ENCODE measurements at regions not wholly inside any gene's neighbourhood (a gene's known extent, or its start where the extent isn't known, plus 50 kb on each side); places are given as distances from the start of the nearest gene placed in this dataset.
A peak's percentile ranks its signal among the peaks of the same experiment; 100 is the strongest.

- TF ChIP-seq KDM1A (IDR thresholded peaks at IDR 0.05; ENCODE audit: borderline replicate concordance) = no peak
- TF ChIP-seq IKZF2 (IDR thresholded peaks at IDR 0.05) = peak; percentile 23 to 48; a peak in 2 of 4 replicates
- no peak for TF ChIP-seq E4F1 (IDR thresholded peaks at IDR 0.05; ENCODE audit: borderline replicate concordance, partially characterized antibody)
- no peak for TF ChIP-seq POLR2A (IDR thresholded peaks at IDR 0.05; ENCODE audit: low read depth, low read length)
- no peak for TF ChIP-seq MEF2A (IDR thresholded peaks at IDR 0.05; ENCODE audit: insufficient read depth, low read depth, low read length)
- TF ChIP-seq SMARCA5 (IDR thresholded peaks at IDR 0.05) = no peak
- TF ChIP-seq CTCF (IDR thresholded peaks at IDR 0.05 in 2 of 3, conservative IDR thresholded peaks at IDR 0.05 in 1 of 3; ENCODE audit: control insufficient read depth in 2 of 3, extremely low read depth in 1 of 3, insufficient read depth in 1 of 3, low read depth in 3 of 3, low read length in 3 of 3) = peak; percentile 66 to 70 (median 66)
- TF ChIP-seq NFYB (IDR thresholded peaks at IDR 0.05; ENCODE audit: insufficient read depth, low read depth, low read length) = no peak
- no peak for TF ChIP-seq GABPA (IDR thresholded peaks at IDR 0.05; ENCODE audit: low read depth)
- TF ChIP-seq TCF7 (IDR thresholded peaks at IDR 0.05; ENCODE audit: borderline replicate concordance) = no peak
- TF ChIP-seq FOS (IDR thresholded peaks at IDR 0.05; ENCODE audit: borderline replicate concordance, extremely low read depth, insufficient read length) = no peak
- TF ChIP-seq RFX5 (IDR thresholded peaks at IDR 0.05; ENCODE audit: low read depth, low read length) = no peak
Measured at GRCh38 chr5:62779010-62779422, 200.4 kb downstream of the LRRC70 start.

Data from GM12878 (cell line).